IMR-90 (cell line): ENCODE measurements at regions not wholly inside any gene's neighbourhood (a gene's known extent, or its start where the extent isn't known, plus 50 kb on each side); places are given as distances from the start of the nearest gene placed in this dataset.

Experiments
- ATAC-seq: fragments of 200-7000 bp; cut with Tn5 transposase; 2 replicates; pipeline ENCODE4 v1.9.1; 2020; ENCODE audit warnings: low read depth, mild to moderate bottlenecking, moderate library complexity
- BruUV-seq: library from RNA; stranded (reverse); fragments of 400-500 nt; replicated peaks from 2 replicates; lab custom pipeline; 2021; lab: Mats Ljungman, UMichigan
- CTCF ChIA-PET: fragments of 300-600 bp; formaldehyde crosslinking; extraction: SDS; loops from one replicate; lab custom pipeline; 2021; ENCODE audit warnings: antibody characterized with exemption; lab: Yijun Ruan, JAX
- POLR2A ChIA-PET: fragments of 300-600 bp; sonication (Branson Sonifier 250); formaldehyde crosslinking; loops from one replicate; lab custom pipeline; 2022; ENCODE audit warnings: antibody characterized with exemption; ENCODE audit not compliant: unreplicated experiment; lab: Charles Lee
- DNase-seq: peaks from one replicate; pipeline ENCODE4 v3.0.0; 2013
- H2AFZ ChIP-seq: replicated peaks from 2 replicates; pipeline ENCODE3; 2013; ENCODE audit warnings: low read length, mild to moderate bottlenecking; ENCODE audit not compliant: poor library complexity
- H2AK5ac ChIP-seq: 2 replicates; pipeline ENCODE4 v1.6.1; 2013; ENCODE audit warnings: low read depth, low read length, inconsistent platforms
- H2AK9ac ChIP-seq: replicated peaks from 2 replicates; pipeline ENCODE3; 2013; ENCODE audit warnings: mild to moderate bottlenecking, low read depth, low read length, moderate library complexity; ENCODE audit not compliant: poor library complexity
- H2BK120ac ChIP-seq: 2 replicates; pipeline ENCODE4 v1.6.1; 2013; ENCODE audit warnings: low read depth, low read length, inconsistent platforms
- H2BK15ac ChIP-seq: 3 replicates; pipeline ENCODE4 v1.6.1; 2013; ENCODE audit warnings: low read depth, low read length, inconsistent platforms
- H2BK20ac ChIP-seq: 2 replicates; pipeline ENCODE4 v1.6.1; 2013; ENCODE audit warnings: low read depth, mild to moderate bottlenecking, inconsistent platforms, low read length, moderate library complexity
- H2BK5ac ChIP-seq: 2 replicates; pipeline ENCODE4 v1.6.1; 2013; ENCODE audit warnings: mild to moderate bottlenecking, low read depth, low read length, inconsistent platforms; ENCODE audit not compliant: poor library complexity, severe bottlenecking
- H3K14ac ChIP-seq: replicated peaks from 2 replicates; pipeline ENCODE4 v1.6.1; 2013; ENCODE audit warnings: low read depth, low read length, inconsistent platforms
- H3K18ac ChIP-seq: 2 replicates; pipeline ENCODE4 v1.6.1; 2013; ENCODE audit warnings: low read depth, low read length, control low read depth
- H3K23ac ChIP-seq: 2 replicates; pipeline ENCODE4 v1.6.1; 2013; ENCODE audit warnings: low read depth, low read length, inconsistent platforms
- H3K27ac ChIP-seq: 2 replicates; pipeline ENCODE4 v1.5.1; 2013; ENCODE audit warnings: mild to moderate bottlenecking, control low read depth, low read length; ENCODE audit not compliant: insufficient read depth
- H3K27me3 ChIP-seq: 2 replicates; pipeline ENCODE4 v1.6.1; 2013; ENCODE audit warnings: low read length; ENCODE audit not compliant: control insufficient read depth, insufficient read depth
- H3K36me3 ChIP-seq: 2 replicates; pipeline ENCODE4 v1.6.1; 2013; ENCODE audit warnings: low read length, mixed read lengths; ENCODE audit not compliant: control insufficient read depth, insufficient read depth
- H3K4ac ChIP-seq: 2 replicates; pipeline ENCODE4 v1.6.1; 2013; ENCODE audit warnings: low read depth, low read length, inconsistent platforms
- H3K4me1 ChIP-seq: 2 replicates; pipeline ENCODE4 v1.6.1; 2013; ENCODE audit warnings: low read length, mixed read lengths; ENCODE audit not compliant: control insufficient read depth, insufficient read depth
- H3K4me2 ChIP-seq: 2 replicates; pipeline ENCODE4 v1.6.1; 2013; ENCODE audit warnings: low read depth, mild to moderate bottlenecking, control low read depth, low read length, moderate library complexity
- H3K4me3 ChIP-seq: 2 replicates; pipeline ENCODE4 v1.5.1; 2013; ENCODE audit warnings: low read depth, mild to moderate bottlenecking, control low read depth, low read length, moderate library complexity; ENCODE audit not compliant: insufficient read depth
- H3K56ac ChIP-seq: 2 replicates; pipeline ENCODE4 v1.6.1; 2013; ENCODE audit warnings: low read length, inconsistent platforms; ENCODE audit not compliant: insufficient read depth; ENCODE audit errors: extremely low read depth
- H3K79me1 ChIP-seq, 2 experiments: 2 replicates each; pipeline ENCODE4 v1.6.1; 2013; ENCODE audit warnings: low read length in 2 of 2, inconsistent platforms in 1 of 2, low read depth in 1 of 2
- H3K9ac ChIP-seq: 2 replicates; pipeline ENCODE4 v1.6.1; 2013; ENCODE audit warnings: low read depth, low read length, control low read depth
- H3K9me1 ChIP-seq: 2 replicates; pipeline ENCODE4 v1.6.1; 2013; ENCODE audit warnings: low read length, inconsistent platforms; ENCODE audit not compliant: insufficient read depth
- H3K9me3 ChIP-seq: 2 replicates; pipeline ENCODE4 v1.6.1; 2013; ENCODE audit warnings: low read length; ENCODE audit not compliant: control insufficient read depth, insufficient read depth
- H4K20me1 ChIP-seq: 2 replicates; pipeline ENCODE4 v1.6.1; 2013; ENCODE audit warnings: low read length, inconsistent platforms; ENCODE audit not compliant: insufficient read depth
- H4K5ac ChIP-seq: 2 replicates; pipeline ENCODE4 v1.6.1; 2013; ENCODE audit warnings: mild to moderate bottlenecking, low read depth, low read length, control low read depth
- H4K8ac ChIP-seq, 2 experiments: 2 replicates each; pipeline ENCODE4 v1.6.1; 2013; ENCODE audit warnings: low read depth in 2 of 2, low read length in 2 of 2, control low read depth in 1 of 2, inconsistent platforms in 1 of 2
- H4K91ac ChIP-seq: 2 replicates; pipeline ENCODE4 v1.6.1; 2013; ENCODE audit warnings: low read depth, low read length, inconsistent platforms; ENCODE audit not compliant: insufficient read depth
- BHLHE40 ChIP-seq: fragments of 150-350 bp; IDR thresholded peaks from 2 replicates; pipeline ENCODE4 v1.6.1; 2016; ENCODE audit warnings: mild to moderate bottlenecking, low read depth, low read length
- CEBPB ChIP-seq: IDR thresholded peaks from 2 replicates; pipeline ENCODE4 v1.6.1; 2012; ENCODE audit warnings: low read depth, low read length, improper control_type of control experiment
- CHD1 ChIP-seq: IDR thresholded peaks from 2 replicates; pipeline ENCODE4 v1.6.1; 2012; ENCODE audit warnings: low read depth, low read length, improper control_type of control experiment
- CTCF ChIP-seq: conservative IDR thresholded peaks from 2 replicates; pipeline ENCODE4 v1.5.1; 2012; ENCODE audit warnings: mild to moderate bottlenecking, low read depth, low read length, improper control_type of control experiment
- ELK1 ChIP-seq: fragments of 150-350 bp; IDR thresholded peaks from 2 replicates; pipeline ENCODE4 v1.6.1; 2016; ENCODE audit warnings: low read depth, mild to moderate bottlenecking, low read length, moderate library complexity, borderline replicate concordance
- FOS ChIP-seq: fragments of 150-350 bp; IDR thresholded peaks from 2 replicates; pipeline ENCODE4 v1.6.1; 2016; ENCODE audit warnings: low read depth, low read length
- MAFK ChIP-seq: IDR thresholded peaks from 2 replicates; pipeline ENCODE4 v1.6.1; 2012; ENCODE audit warnings: low read depth, low read length, improper control_type of control experiment
- MAZ ChIP-seq: IDR thresholded peaks from 2 replicates; pipeline ENCODE4 v1.6.1; 2012; ENCODE audit warnings: low read depth, mild to moderate bottlenecking, low read length, improper control_type of control experiment, moderate library complexity, borderline replicate concordance
- MXI1 ChIP-seq: IDR thresholded peaks from 2 replicates; pipeline ENCODE4 v1.6.1; 2012; ENCODE audit warnings: low read depth, mild to moderate bottlenecking, low read length, moderate library complexity, borderline replicate concordance
- NFE2L2 ChIP-seq: fragments of 150-350 bp; IDR thresholded peaks from 2 replicates; pipeline ENCODE4 v1.6.1; 2016; ENCODE audit warnings: low read depth, mild to moderate bottlenecking, low read length
- POLR2A ChIP-seq: IDR thresholded peaks from 2 replicates; pipeline ENCODE4 v1.6.1; 2012; ENCODE audit warnings: mild to moderate bottlenecking, low read depth, low read length
- RAD21 ChIP-seq: IDR thresholded peaks from 2 replicates; pipeline ENCODE4 v1.6.1; 2012; ENCODE audit warnings: low read length, improper control_type of control experiment
- RCOR1 ChIP-seq: IDR thresholded peaks from 2 replicates; pipeline ENCODE4 v1.6.1; 2012; ENCODE audit warnings: mild to moderate bottlenecking, low read length, improper control_type of control experiment; ENCODE audit not compliant: insufficient replicate concordance
- RFX5 ChIP-seq: IDR thresholded peaks from 2 replicates; pipeline ENCODE4 v1.8.0; 2012; ENCODE audit warnings: low read depth, mild to moderate bottlenecking, low read length, moderate library complexity
- SMC3 ChIP-seq: fragments of 150-350 bp; IDR thresholded peaks from 2 replicates; pipeline ENCODE4 v1.6.1; 2016; ENCODE audit warnings: low read depth, mild to moderate bottlenecking, antibody characterized with exemption, low read length, moderate library complexity
- USF2 ChIP-seq: fragments of 150-350 bp; IDR thresholded peaks from 2 replicates; pipeline ENCODE4 v1.6.1; 2017; ENCODE audit warnings: mild to moderate bottlenecking, antibody characterized with exemption, low read length, low read depth
- WGBS, 2 experiments: methylation state at CpG; one replicate each; pipeline versions ENCODE4 v1.1.5 to v1.1.7; 2013; ENCODE audit warnings: missing lambda C conversion rate in 2 of 2; ENCODE audit not compliant: insufficient read length in 1 of 2; ENCODE audit errors: extremely low coverage in 2 of 2; 5-methylcytosine and 5-hydroxymethylcytosine counted together
- dilution Hi-C: fragments of 300-500 bp; cut with HindIII; formaldehyde crosslinking; loops from one replicate; pipeline ENCODE4 v1.14.3; 2018; ENCODE audit warnings: low sequenced_read_pairs; ENCODE audit not compliant: unreplicated experiment
- in situ Hi-C: fragments of 300-500 bp; cut with MboI; formaldehyde crosslinking; loops from 3 replicates; pipeline ENCODE4 v1.14.3; 2019; ENCODE audit warnings: low sequenced_read_pairs, inconsistent platforms, mixed read lengths
- intact Hi-C: fragments of 100-400 bp; cut with micrococcal nuclease; formaldehyde crosslinking; loops from 2 replicates; pipeline ENCODE4 v1.10.0; 2022

DNA sequence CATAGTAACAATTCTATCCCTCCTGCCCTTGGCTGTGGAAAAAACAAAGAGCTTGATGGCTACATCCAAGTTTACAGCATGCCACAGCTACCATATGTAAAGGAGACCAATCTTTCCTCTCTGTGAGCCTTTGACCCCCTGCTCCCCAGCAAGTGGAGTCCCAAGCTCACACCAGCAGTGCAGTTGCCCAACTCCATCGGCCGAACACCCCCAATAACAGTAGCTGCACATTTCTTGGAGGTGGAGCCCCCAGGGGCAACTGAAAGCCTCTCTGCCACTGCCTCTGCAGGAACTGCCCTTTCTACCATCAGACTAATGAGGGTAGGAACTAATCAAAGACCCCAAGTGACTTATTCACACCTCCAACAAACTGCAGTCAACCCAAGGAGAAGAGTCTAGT, 81.0 kb upstream of the TCEAL2 start:
- peaks cover 2% of the 10 kb centered on the region; the same call in 1 of the 2 replicates for H3K9me3 ChIP-seq
- H3K27me3 ChIP-seq = no peaks in the 10 kb centered on the region
- H3K36me3 ChIP-seq = no peaks in the 10 kb centered on the region
- no peak overlapping the region for H3K23ac ChIP-seq
- H2BK15ac ChIP-seq = no peak overlapping the region
- H3K4me1 ChIP-seq = no peaks in the 10 kb centered on the region
- H3K27ac ChIP-seq = no peak overlapping the region
- dilution Hi-C loops (no loop called here), intact Hi-C loops (no loop called here), in situ Hi-C loops (no loop called here)
- no peak overlapping the region for H3K4me3 ChIP-seq
- no peak overlapping the region for H2BK120ac ChIP-seq
- no peak overlapping the region for H3K14ac ChIP-seq
- H3K18ac ChIP-seq = no peak overlapping the region
- H4K91ac ChIP-seq = no peak overlapping the region
- BruUV-seq = no TSS peak
- H3K4ac ChIP-seq = no peak overlapping the region
- no peak overlapping the region for H2BK20ac ChIP-seq
- no CpG with 5 or more reads among the region's 2 CpGs for WGBS, 2 experiments
- ChIA-PET POLR2A (no interaction called here), CTCF (no interaction called here)
- H2AFZ ChIP-seq = no peak overlapping the region
- H2AK5ac ChIP-seq = no peak overlapping the region
- no peak for DNase-seq
- no peak overlapping the region for H4K8ac ChIP-seq
- H2BK5ac ChIP-seq = no peak overlapping the region
- no peaks in the 10 kb centered on the region for H3K79me1 ChIP-seq
- TF ChIP-seq USF2 (no peak), CTCF (no peak), FOS (no peak), RAD21 (no peak), MAZ (no peak), CEBPB (no peak), RCOR1 (no peak), NFE2L2 (no peak), CHD1 (no peak), ELK1 (no peak), BHLHE40 (no peak), MAFK (no peak), RFX5 (no peak), MXI1 (no peak), SMC3 (no peak), POLR2A (no peak)
- no peak overlapping the region for H3K4me2 ChIP-seq
- no peak overlapping the region for H3K9ac ChIP-seq
- ATAC-seq = no peak
- no peak overlapping the region for H2AK9ac ChIP-seq
- no peak overlapping the region for H3K56ac ChIP-seq
- no peak overlapping the region for H4K5ac ChIP-seq
- H3K9me1 ChIP-seq = no peaks in the 10 kb centered on the region
- no peaks in the 10 kb centered on the region for H4K20me1 ChIP-seq
